ENCODE measurements at regions not wholly inside any gene's neighbourhood (a gene's known extent, or its start where the extent isn't known, plus 50 kb on each side); places are given as distances from the start of the nearest gene placed in this dataset.

- TF ChIP-seq REST (IDR thresholded peaks at IDR 0.05; ENCODE audit: unreplicated experiment) (no peak), JUNB (IDR thresholded peaks at IDR 0.05; ENCODE audit: unreplicated experiment) (no peak), EZH2 (IDR thresholded peaks at IDR 0.05; ENCODE audit: low read depth, unreplicated experiment) (no peak), CTCF (conservative IDR thresholded peaks at IDR 0.05; ENCODE audit: low read depth in 2 of 2) (no peak), POLR2AphosphoS5 (IDR thresholded peaks at IDR 0.05; ENCODE audit: low read depth) (no peak), EZH2phosphoT487 (IDR thresholded peaks at IDR 0.05; ENCODE audit: unreplicated experiment) (no peak), ZNF331 (CRISPR knock-in tag; IDR thresholded peaks at IDR 0.05; ENCODE audit: low read depth) (no peak), STAT1 (IDR thresholded peaks at IDR 0.05; ENCODE audit: unreplicated experiment) (no peak), CREB1 (CRISPR knock-in tag; IDR thresholded peaks at IDR 0.05; ENCODE audit: low read depth) (no peak), ZNF114 (CRISPR knock-in tag; IDR thresholded peaks at IDR 0.05) (no peak)
These were observed 837.9 kb upstream of the RBFOX1 start (continued) for GRCh38 chr16:6494716-6495115.

GRCh38 chr16:6493555-6493954 lies 839.1 kb upstream of the RBFOX1 start:
- H2AFZ ChIP-seq = no peak overlapping the region
- H3K27ac ChIP-seq (ENCODE audit: low read depth) = no peak overlapping the region
- no peaks in the 10 kb centered on the region for H3K36me3 ChIP-seq (ENCODE audit: insufficient read depth)
- no peak overlapping the region for H3K4me3 ChIP-seq
- Mint-ChIP-seq H3K4me1 (peaks cover 5% of the 10 kb centered on the region; the same call in 2 of the 3 replicates), H3K27ac (no peak overlapping the region), H3K4me3 (no peak overlapping the region), H3K9me3 (no peaks in the 10 kb centered on the region), H3K27me3 (ENCODE audit: insufficient read depth, low read depth, poor library complexity) (no peaks in the 10 kb centered on the region), H3K36me3 (ENCODE audit: low read depth) (no peaks in the 10 kb centered on the region)
- H3K4me1 ChIP-seq (ENCODE audit: insufficient read depth) = no peaks in the 10 kb centered on the region
- no peak overlapping the region for H3K4me2 ChIP-seq
- no peaks in the 10 kb centered on the region for H3K79me2 ChIP-seq (replicated peaks; ENCODE audit: insufficient read depth)
- ATAC-seq (no peak), DNase-seq (ENCODE audit: low spot score) (no peak)
- H3F3A ChIP-seq (replicated peaks; ENCODE audit: low read depth) = no peaks in the 10 kb centered on the region
- H3K9me2 ChIP-seq (ENCODE audit: insufficient read depth) = no peaks in the 10 kb centered on the region
- no peaks in the 10 kb centered on the region for H3K27me3 ChIP-seq (ENCODE audit: insufficient read depth)
- H4K20me1 ChIP-seq (replicated peaks; ENCODE audit: insufficient read depth) = no peaks in the 10 kb centered on the region
- no peak for TF ChIP-seq REST (IDR thresholded peaks at IDR 0.05; ENCODE audit: unreplicated experiment)
- TF ChIP-seq POLR2AphosphoS5 (IDR thresholded peaks at IDR 0.05; ENCODE audit: low read depth) = no peak
- no peak for TF ChIP-seq ZNF114 (CRISPR knock-in tag; IDR thresholded peaks at IDR 0.05)
- no peak for TF ChIP-seq ZNF331 (CRISPR knock-in tag; IDR thresholded peaks at IDR 0.05; ENCODE audit: low read depth)
- no peak for TF ChIP-seq EZH2phosphoT487 (IDR thresholded peaks at IDR 0.05; ENCODE audit: unreplicated experiment)
